ENCODE measurements at regions not wholly inside any gene's neighbourhood (a gene's known extent, or its start where the extent isn't known, plus 50 kb on each side); places are given as distances from the start of the nearest gene placed in this dataset.

GRCh38 chr14:61167642-61168041 lies 113.5 kb downstream of the TMEM30B start:
- no peak for TF ChIP-seq CTCF (IDR thresholded peaks at IDR 0.05)
- TF ChIP-seq POLR2AphosphoS5 (IDR thresholded peaks at IDR 0.05): no peak
